ENCODE measurements at regions not wholly inside any gene's neighbourhood (a gene's known extent, or its start where the extent isn't known, plus 50 kb on each side); places are given as distances from the start of the nearest gene placed in this dataset.

DNA sequence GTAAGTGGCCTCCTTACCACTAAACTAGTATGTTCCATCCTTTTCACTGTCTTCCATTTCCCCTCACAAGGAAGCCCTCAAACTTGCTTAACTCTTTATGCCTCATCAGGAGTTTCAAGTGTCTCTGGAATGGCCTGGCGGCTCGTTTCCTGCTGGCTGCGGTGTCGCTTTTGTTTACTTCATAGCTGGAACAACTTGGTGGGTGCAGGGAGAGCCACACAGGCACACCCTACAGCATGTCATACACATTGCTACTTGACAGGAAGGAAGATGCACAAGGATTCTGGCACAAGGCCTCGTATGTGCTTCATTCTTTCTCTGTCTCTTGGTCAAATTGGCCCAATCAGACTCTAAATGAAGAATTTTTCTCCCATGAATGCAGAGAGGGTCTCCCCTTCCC lies 488.3 kb downstream of the FOXO1 start:
- Mint-ChIP-seq H3K9me3 (peaks cover 8% of the 10 kb centered on the region; the same call in 1 of the 2 replicates), H3K27ac (no peak overlapping the region), H3K4me1 (ENCODE audit: low read depth) (no peaks in the 10 kb centered on the region), H3K27me3 (ENCODE audit: insufficient read depth) (no peaks in the 10 kb centered on the region; the same call in 1 of the 2 replicates), H3K4me3 (no peak overlapping the region), H3K36me3 (ENCODE audit: low read depth) (no peaks in the 10 kb centered on the region)
- no peak for DNase-seq
- TF ChIP-seq, protein P1, sequence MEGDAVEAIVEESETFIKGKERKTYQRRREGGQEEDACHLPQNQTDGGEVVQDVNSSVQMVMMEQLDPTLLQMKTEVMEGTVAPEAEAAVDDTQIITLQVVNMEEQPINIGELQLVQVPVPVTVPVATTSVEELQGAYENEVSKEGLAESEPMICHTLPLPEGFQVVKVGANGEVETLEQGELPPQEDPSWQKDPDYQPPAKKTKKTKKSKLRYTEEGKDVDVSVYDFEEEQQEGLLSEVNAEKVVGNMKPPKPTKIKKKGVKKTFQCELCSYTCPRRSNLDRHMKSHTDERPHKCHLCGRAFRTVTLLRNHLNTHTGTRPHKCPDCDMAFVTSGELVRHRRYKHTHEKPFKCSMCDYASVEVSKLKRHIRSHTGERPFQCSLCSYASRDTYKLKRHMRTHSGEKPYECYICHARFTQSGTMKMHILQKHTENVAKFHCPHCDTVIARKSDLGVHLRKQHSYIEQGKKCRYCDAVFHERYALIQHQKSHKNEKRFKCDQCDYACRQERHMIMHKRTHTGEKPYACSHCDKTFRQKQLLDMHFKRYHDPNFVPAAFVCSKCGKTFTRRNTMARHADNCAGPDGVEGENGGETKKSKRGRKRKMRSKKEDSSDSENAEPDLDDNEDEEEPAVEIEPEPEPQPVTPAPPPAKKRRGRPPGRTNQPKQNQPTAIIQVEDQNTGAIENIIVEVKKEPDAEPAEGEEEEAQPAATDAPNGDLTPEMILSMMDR (IDR thresholded peaks at IDR 0.05) = no peak

DNA sequence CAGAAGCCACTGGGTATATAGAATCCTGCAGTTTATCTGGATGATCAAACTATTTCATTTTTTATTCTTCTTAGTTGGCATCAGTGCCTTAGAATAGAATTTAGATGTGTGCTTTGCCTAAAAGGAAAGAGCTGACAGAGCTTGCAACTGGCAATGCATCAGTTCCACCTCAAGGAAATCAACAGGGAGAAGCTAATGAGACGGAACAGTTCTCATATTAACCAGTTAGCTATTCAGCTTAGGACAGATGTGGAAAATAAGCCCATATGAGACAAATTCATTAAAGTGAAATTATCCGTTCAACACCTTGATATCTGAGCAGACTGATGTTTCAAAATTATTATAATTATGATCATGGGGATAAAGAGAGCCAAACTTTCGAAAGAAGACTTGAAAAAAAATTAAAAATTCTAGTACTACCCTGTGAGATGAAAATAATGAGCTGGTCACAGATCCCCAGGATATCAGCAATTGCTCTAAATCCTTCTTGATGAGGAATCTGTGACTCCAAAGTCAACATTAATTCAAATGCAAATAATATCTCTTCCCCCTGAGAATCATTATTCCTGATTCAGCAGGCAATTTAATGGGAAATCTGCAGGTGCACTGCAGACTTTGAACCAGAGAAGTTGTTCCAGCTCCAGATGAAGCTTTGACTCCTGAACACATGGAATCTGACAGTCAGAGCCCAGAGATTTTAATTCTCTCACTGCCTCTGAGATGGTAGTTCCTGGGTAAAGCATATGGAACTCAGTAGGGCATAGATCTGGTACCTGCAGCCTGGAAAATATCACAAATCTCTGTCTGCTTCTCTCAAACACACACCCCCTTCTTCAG lies 486.8 kb downstream of the FOXO1 start:
- no peak overlapping the region for H3K4me3 Mint-ChIP-seq
- peaks cover 3% of the 10 kb centered on the region; the same call in 1 of the 2 replicates for H3K27me3 Mint-ChIP-seq (ENCODE audit: insufficient read depth)
- H3K4me1 Mint-ChIP-seq (ENCODE audit: low read depth) = no peaks in the 10 kb centered on the region

DNA sequence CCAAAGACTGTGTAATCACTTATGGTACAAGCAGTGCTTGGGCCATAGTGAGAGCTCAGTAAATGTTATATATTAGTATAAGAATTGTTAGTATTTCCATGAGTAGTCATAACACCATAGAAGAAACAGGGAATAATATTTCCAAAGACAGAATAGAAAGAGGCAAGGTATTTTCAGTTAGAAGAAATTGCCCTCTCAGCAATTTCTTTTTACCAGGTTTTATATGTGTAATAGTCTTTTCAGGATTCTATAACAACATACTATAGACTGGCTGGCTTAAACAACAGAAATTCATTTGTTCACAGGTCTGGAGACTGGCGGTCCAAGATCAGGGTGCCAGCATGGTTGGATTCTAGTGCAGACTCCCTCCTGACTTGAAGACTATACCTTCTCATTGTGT lies 485.7 kb downstream of the FOXO1 start:
- Mint-ChIP-seq H3K9me3 (peaks cover 13% of the 10 kb centered on the region), H3K4me1 (ENCODE audit: low read depth) (no peaks in the 10 kb centered on the region), H3K36me3 (ENCODE audit: low read depth) (no peaks in the 10 kb centered on the region), H3K4me3 (no peak overlapping the region), H3K27me3 (ENCODE audit: insufficient read depth) (peaks cover 3% of the 10 kb centered on the region; the same call in 1 of the 2 replicates), H3K27ac (no peak overlapping the region)
- DNase-seq = no peak
- TF ChIP-seq, protein P1 (IDR thresholded peaks at IDR 0.05) = no peak

More for the DNA sequence above, 486.8 kb downstream of the FOXO1 start:
- no peak for DNase-seq
- TF ChIP-seq, protein P1 (IDR thresholded peaks at IDR 0.05) = no peak
- no peak overlapping the region for H3K27ac Mint-ChIP-seq
- no peaks in the 10 kb centered on the region for H3K36me3 Mint-ChIP-seq (ENCODE audit: low read depth)
- H3K9me3 Mint-ChIP-seq = peaks cover 8% of the 10 kb centered on the region

DNA sequence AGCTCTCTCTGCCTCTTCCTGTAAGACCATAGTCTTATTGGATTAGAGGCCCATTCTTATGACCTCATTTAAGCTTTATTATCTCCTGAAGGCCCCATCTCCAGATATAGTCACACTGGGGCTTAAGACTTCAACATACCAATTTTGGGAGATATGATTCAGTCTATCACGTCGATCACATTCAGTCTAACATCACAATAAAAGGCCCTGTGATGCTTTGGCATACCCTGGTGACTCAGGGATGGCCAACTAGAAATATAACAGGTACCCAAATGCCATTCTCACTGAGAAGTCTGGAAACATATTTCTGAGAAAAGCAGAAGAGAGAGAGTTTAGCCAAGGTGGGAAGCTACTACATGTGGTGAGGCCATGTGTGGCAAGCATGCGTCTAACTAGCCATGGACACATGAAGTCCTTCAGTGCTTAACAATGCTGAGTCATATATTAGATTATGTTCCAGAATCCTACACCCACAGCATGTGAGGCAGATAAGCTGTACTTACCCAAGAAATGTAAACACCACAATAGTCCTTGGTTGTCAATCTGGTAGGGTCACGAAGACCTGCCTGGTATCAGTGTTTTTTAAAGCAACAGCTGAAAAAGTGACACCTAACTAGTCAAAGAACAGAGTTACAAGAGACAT lies 485.1 kb downstream of the FOXO1 start:
- no peak overlapping the region for H3K27ac Mint-ChIP-seq
- peaks cover 5% of the 10 kb centered on the region; the same call in 1 of the 2 replicates for H3K27me3 Mint-ChIP-seq (ENCODE audit: insufficient read depth)
- no peaks in the 10 kb centered on the region for H3K4me1 Mint-ChIP-seq (ENCODE audit: low read depth)
- peaks cover 9% of the 10 kb centered on the region for H3K9me3 Mint-ChIP-seq
- TF ChIP-seq, protein P1 (IDR thresholded peaks at IDR 0.05) = no peak
- H3K36me3 Mint-ChIP-seq (ENCODE audit: low read depth) = no peaks in the 10 kb centered on the region
- DNase-seq = no peak
- H3K4me3 Mint-ChIP-seq = no peak overlapping the region

DNA sequence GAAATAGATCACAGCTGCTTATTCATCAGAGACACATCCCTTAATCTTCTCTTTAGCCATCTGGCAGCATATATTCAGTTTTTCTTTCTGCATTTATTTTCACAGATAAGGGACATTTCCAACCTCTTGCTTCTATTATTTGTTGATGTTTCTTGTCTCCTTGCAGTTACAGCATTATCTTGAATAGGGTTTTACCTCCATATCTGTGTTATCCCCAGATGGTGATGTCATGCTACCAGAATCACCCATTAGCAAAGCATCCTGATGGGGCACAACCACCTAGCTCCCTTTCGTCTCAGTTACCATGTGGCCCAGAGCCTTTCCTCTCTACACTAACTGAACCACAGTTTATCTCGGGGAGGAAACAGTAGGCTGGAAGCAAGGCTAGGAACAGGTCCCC lies 483.9 kb downstream of the FOXO1 start:
- Mint-ChIP-seq H3K27ac (no peak overlapping the region), H3K9me3 (peaks cover 9% of the 10 kb centered on the region), H3K4me1 (ENCODE audit: low read depth) (no peaks in the 10 kb centered on the region), H3K4me3 (no peak overlapping the region), H3K36me3 (ENCODE audit: low read depth) (no peaks in the 10 kb centered on the region), H3K27me3 (ENCODE audit: insufficient read depth) (peaks cover 7% of the 10 kb centered on the region; the same call in 1 of the 2 replicates)
- no peak for DNase-seq
- TF ChIP-seq, protein P1 (IDR thresholded peaks at IDR 0.05) = no peak

Data from HFFc6 (cell line).